HG02852 (cell line): ENCODE measurements at regions not wholly inside any gene's neighbourhood (a gene's known extent, or its start where the extent isn't known, plus 50 kb on each side); places are given as distances from the start of the nearest gene placed in this dataset.

Experiments used
- ATAC-seq: cut with Tn5 transposase; IDR thresholded peaks from one replicate; pipeline ENCODE4 v1.9.1; 2021; ENCODE audit warnings: mild to moderate bottlenecking, moderate library complexity; ENCODE audit not compliant: unreplicated experiment

DNA sequence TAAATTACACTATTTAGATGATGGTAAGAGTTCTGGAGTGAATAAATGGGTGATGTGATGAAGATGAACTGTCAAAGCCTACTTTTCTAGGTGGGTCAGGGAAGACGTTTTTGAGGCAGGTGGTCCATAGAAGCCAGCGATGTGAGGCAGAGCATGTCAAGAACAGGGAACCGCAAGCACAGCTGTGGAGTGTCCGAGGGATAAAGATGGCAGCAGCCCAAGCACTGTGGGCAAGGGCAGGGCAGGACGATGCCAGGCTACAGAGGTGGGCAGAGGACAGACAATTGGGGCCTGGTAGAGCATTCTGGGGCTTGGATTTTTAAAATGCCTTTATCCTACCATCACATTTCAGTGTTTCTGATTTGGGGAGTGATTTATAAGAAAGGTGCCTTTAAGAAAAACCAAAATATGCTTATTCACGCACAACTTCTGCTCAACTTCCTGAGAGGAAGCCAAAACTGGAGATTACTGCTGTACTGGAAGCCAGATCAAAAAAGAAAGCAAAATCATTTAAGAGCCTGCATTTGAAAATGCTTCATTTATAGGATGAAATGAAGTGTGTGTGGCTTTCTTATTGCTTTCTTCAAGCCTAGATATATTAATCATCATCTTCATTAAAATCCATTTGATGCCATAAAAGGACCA is 119.0 kb upstream of the WDR17 start:
- no peak for ATAC-seq

DNA sequence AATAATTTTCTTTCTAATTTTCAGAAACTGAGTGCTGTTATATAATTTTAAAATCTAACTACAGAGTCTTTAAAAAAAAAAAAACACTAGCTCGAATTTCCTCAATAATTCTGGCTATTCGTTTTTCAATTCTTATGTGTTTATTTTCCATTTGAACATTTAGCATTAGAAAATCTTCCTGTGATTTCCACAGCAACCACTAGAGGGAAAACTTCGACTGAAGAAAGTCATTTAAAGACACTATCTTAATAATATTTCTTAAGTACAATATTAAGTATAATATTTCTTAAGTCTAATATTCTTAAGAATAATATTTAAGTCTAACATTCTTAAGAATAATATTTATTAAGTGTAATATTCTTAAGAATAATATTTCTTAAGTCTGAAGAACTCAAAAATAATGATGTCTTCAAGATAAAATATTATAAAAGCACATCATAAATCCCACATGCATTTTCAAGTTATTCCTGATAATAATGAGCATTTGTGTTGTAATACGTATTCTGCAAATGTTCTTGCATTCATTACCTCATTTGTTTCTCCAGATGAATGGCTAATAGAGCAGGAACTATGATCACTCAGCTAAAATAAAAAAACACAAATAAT is 118.4 kb upstream of the WDR17 start:
- ATAC-seq: peak; percentile 50

DNA sequence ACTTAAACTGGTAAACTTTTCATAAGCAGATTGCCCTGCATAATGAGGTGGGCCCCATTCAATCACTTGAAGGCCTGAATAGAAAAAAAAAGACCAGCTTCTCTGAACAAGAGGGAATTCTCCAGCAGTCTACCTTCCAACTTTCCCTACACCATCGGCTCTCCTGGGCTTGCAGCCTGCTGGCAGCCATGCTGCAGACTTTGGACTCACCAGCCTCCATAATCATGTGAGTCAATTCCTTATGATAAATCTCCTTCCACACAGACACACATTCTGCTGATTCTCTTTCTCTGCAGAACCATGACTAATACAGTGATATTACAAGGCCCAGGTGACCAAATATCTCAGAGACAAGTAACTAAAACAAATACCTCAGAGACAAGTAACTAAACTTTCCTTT is 113.8 kb upstream of the WDR17 start:
- ATAC-seq: no peak

DNA sequence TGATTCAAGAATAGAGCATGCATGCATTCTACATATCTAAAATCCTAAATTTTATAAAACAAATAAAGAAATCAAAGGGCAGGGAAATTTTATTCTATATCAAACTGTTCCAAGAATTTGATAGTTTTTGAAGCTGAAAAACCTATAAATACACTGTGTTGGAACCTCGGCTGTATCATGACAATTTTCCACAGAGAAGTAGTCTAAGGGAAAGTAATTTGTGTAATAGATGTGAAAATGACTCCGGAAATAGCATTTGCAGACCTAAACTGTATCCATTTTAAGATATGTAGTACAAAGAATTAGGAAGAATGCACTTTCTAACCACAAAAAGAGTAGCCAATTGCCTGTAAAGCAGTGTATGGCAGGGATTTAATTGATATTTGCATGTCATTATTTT is 112.5 kb upstream of the WDR17 start:
- no peak for ATAC-seq

DNA sequence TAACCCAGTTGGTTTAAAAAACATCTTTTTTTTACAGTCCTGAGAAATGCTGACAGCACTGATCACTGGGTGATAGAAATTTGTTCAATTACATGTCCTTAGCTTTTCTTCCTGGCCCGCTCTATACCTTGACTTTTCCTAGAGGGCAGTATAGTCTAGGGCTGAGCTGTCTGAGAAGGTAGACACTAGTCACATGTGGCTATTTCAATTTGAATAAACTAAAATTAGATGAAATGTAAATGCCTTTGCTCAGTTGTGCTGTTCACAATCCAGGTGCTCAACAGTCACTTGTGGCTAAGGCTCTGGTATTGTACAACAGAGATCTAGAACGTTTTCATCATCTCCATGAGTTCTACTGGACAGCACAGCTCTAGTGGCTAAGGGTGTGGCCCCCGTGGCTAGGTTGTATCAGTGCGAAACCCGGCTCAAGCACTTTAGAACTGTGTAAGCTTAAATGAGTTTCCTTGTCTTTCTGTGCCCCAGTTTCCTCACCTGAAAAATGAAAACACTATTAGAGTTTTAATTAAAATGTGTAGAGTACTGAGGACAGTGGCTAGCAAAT is 111.6 kb upstream of the WDR17 start:
- ATAC-seq: peak; percentile 92

DNA sequence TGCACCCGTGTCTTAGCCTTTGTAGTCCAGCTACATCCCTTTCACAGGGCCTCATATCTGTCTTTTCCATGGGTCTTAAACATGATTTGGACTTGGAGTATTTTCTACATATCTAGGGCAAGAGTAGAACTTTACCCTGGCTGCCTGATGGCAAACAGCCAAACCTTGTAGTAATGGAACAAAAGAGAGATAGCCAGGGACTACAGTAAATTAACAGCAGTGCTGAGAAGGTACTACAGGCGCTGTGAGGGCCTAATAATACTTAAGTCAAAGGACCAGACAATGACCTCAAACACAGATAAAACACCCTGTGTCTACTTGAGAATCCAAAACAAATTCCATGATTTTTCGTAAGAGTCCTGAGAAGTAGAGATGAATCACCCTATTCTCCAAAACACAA is 111.0 kb upstream of the WDR17 start:
- no peak for ATAC-seq

DNA sequence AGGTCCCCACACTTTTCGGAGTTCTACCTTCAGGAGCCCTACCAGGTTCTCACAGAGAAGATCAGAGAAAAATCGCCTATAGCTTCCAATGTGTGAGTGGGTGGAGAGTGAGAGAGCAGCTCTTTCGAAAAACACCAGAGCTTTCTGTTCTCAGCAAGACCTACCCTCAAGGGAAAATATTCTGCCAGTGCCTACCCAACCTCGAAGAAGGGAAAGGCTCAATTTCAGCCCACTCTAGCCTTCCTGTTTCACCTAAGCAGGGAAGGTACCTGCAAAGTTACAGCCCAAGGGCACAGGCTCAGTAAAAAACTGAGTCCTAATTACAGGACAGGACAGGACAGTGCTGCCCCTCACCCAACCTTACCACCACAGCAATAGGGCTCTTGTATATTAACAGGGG is 104.0 kb upstream of the WDR17 start:
- ATAC-seq: peak; percentile 83

DNA sequence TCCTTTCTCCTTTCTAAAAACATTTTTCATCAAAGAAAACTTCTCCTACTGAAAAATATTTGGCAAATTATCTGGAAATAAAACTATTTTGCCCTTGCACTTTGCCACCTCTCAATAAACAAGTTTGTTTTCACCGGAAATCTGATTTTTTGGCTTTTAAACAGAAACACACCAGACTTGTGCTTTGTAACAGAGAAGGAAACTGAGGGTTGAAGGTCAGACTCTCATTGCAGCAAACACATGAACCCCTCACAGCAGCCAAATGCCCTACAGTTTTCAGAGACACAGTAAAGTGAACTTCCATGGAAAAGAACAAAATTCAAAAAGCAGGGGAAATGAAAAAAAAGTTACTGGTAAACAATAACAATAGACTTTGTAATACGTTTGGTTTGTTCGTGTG is 95.6 kb upstream of the WDR17 start:
- ATAC-seq: no peak

DNA sequence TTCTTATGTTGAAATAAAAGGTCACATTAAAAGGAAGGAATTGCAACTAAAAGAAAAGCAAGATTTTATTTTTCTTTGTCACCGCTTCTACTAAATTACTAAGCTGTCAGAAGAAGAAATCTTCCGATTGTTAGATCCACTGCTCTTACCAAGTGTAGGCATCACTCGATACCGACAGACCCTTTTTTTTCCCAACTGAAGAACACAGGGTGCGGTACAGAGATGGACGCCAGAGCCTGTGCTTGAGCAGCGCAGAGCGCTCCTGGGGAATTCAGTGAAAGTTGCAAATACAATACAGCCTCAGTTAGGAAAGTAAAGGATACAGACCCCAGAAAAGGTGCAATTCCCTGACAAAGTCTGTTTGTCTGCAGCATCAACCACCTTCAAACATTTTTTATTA is 94.9 kb upstream of the WDR17 start:
- no peak for ATAC-seq

DNA sequence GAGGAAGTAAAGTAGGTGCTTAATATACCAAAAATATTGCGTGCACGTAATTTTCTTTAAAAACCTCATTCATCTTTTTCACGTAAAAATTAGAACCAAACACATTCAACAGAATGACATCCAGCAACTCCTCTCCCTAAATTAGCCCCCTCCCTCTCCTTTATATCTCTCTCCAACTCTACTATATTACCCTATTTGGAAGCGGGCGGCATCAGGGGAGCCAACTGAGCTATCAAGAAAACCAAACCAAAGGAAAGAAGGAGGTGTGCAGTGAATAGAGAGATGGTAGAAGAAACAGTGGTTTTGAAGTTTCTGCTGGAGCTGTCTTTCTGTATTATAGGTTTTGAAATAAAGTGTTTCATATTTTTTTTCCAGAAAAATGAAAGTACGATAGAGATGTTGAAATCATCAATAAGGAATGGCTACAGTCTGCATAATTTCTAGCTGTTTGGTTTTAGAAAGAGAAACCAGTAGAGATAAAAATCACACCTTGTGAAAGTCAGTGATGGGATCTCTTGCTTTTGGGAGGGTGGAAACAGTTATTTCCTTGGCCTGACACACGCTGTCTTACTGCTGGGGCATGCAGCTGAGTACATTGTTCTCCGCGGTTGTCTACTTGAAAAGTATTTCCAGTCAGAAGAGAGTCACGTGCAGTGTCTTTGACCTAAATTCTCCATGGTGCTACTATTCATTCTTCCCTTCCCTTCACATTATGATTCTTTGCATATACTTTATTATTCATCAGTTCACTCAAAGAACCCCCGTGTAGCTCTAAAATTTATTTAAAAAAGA is 94.1 kb upstream of the WDR17 start:
- no peak for ATAC-seq

DNA sequence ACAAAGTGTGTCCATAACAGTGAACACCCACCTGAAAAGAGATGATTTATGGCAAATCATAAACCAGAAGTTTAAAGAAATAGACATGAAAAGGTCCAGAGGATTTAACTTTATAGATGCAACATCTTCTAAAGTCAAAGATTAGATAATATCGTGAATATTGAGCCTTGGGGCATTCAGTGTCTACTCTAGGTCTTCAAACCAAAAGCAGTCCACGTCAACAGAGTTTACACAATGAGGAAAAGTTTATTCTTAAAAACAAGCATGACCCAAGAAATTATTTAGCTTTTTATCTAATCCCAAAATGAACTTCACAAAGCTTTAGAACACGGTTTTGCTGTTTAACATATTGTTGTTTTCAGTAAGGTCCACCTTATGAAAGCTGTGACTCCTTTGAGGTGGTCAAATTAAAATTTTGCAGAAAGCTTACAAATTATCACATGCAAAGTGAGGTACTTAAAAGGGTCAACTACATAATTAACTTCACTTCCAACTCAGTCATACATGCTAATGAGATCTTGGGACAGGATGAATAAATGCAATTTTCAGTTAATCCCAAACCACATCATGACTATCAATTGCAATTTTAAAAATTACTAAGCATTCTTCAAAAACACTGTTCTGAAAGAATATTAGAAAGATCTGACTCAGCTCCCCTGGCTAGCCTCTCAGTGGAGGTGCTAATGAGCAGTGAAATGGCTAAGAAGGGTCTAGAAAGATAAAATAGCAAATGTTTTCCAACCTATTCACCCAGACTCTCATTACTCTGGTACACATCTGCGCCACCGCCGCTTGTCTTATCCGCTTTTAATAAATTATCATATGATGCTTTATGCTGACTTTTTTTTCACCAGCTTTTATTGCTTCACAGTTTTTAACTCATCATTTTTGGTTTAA is 92.4 kb upstream of the WDR17 start:
- no peak for ATAC-seq

DNA sequence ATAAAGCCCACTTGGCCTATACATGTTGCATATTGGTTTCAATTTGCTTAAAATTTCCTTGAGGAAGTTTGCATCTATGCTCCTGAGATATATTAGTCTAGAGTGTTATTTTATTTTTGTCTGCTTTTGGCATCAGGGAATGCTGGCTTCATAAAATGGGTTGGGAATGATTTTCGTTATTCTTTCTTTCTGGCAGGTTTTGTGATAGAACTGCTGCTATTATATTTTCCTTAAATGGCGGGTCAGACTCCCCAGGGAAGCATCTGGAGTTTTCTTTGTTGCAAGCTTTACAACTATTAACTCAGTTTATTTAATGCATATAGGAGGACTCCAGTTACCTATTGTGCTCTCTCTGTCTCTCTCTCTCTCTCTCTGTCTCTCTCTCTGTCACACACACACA is 82.0 kb upstream of the WDR17 start:
- no peak for ATAC-seq

DNA sequence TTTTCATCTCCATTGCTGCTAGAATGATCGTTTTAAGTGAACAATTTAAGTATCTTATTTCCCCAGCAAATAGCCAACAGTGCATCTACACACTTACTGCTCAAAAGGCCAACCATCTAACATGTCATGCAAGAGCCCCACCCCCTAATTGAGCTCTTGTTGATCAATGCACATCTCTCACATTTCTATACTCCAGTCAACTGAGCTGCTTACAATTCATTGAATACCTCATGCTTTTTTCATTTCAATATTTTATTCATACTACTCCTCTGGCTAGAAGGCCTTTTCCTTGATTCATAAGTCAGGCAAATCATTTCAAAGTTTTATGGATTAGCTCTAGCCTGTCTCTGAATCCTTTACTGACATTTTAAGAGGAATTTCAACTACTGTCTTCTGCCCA is 79.0 kb upstream of the WDR17 start:
- ATAC-seq: no peak

DNA sequence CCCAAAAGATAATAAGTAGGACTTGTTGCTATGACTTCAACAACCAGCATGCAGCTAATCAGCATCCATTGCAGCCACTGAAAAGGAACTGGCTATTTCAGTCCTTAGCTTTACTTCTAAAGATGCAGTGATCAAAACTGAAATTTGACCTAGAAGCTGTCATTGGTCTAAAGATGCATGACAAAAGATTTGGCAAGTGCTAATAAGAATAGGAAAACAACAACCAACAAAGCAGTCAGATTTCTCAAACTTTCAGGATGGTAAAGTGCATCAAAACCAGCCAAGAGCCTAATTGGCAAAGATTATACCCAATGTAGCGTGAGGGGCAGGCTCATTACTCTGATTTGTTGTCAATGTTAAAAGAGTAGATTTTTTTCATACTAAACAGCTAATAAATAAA is 77.1 kb upstream of the WDR17 start:
- ATAC-seq: no peak

DNA sequence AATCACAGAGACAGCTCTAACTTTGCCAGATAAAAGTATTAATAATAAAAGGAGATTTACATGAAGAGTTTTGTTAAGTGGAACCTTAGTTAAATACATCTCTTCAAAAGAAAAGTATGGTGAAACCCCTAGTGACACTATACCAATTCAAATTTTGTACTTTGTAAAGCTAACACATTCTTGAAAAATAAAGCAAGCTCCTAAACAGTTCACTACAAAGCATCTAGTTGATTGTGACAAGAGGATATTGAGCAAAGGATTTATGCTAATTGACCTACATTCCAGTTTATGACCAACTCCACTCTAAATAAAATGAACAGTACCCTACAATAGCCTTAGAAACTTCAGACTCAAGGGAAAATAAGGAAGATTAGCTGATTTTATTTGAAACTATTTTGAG is 69.4 kb upstream of the WDR17 start:
- ATAC-seq: no peak

DNA sequence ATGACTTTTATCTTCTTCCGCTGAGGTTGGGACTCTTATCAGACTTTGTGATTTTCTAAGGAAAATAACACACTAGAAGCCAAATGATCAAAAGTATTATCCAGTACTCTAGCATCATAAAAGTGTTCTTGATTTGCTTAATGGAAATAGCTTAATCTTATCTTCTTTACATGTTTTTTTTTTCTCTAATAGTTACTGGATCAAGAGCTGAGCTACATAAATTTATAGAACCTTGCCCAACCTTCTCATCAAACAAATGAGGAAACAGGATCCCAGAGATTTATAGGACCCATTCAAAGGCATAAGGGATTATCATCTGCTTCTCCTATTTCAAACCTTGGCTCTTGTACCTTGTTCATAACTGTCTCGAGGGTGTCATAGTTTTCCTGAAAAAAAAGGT is 68.3 kb upstream of the WDR17 start:
- ATAC-seq: no peak

DNA sequence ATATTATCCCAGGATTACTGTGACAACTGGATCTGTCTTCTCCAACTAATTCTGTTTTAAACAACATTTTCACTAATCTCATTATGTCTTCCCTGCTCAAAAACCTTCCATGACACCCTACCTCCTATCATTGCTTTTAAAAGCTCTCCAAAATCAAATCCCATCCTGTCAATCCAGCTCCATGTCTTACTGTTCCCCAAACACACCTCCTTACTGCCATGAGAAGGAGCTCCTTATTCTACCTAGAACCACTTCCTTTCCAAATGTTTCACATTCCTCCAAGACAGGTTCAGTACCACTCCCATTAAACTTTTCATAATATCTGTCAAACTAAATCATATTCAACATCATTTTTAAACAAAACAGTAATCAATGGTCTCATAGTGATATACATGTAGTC is 66.9 kb upstream of the WDR17 start:
- ATAC-seq: no peak

DNA sequence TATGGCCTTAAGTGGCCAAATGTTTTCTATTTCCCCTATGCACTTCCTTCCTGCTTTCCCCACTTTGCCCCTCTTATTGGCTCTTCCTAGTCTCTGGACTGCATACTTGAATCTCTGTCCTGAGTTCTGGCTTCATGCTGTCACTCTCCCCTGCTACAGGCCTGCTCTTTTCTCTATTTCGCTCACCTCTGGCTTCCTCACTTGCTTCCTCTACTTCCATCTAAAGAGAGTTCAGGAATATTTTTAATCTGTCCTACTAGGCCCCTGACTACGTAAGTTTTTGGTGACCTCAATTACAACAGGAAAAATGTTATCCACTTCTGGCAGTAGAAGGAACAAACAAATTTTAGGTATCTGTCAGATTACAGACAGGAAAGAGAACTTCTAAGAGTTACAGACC is 65.7 kb upstream of the WDR17 start:
- ATAC-seq: no peak

DNA sequence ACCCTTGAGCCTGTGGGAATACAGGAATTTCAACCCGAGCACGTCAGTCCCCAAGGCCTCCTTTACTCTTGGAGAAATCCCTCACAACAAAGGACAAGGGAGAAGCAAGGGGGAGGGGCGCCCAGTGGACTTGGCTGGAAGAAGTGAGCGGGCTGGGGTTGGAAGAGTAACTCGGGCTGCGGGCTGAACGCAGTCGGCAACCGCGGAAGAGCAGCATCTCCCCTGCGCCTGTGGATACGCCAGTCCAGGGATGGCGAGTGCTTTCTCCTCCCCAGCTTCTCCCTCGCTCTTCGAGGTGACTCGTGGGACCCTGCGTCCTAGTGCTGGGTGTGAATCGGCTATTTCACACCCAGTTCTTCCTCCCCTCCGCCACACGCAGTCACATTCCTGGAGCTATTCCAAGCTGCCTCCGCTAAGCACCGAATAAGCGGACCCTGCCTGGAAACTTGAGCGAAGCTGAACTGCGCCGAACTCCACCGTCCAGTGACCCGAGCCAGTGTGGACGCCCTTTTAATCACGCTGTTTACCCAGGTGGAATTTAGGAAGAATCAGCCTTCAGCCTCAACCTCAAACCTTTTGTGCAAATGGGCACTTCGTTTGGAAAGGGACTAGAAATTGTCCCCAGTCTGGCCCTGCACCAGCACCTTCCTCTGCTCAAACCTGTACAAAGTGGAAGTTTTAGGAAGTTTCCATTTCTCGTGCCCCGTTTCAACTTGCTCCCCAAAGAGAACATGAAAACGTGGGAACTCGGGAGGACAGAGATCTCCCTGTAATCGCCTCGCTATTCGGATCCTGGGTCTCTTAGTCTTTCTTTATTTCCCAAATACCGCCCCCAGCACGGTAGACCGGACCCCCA is 64.3 kb upstream of the WDR17 start:
- no peak for ATAC-seq

DNA sequence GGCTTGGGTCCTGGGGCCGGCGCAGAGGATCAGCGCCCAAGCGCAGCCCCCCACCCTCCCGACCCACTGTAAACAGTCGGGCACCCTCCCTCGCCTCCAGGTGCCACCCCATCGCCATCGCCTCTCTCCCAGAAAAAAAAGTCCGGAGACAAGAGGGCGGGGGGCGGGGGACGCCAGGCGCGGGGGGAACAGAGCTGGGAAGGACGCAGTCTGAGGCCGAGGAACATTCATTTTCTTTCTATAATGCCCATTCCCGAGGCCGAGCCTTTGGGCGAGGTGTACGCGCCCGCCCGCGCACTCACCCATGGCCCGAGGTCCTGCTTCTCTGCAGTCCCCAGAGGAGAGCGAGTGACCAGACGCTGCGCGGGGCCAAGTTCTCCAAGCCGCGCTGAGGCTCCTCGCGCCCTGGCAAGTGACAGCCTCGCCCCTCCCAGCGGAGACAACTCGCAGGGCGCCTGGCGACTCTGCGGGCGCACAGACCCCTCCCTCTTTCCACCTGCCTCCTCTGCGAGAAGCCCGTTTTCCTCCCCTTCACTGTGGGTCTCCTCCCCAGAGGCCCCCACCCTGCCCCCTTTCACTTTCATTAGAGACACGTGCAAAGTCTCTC is 63.5 kb upstream of the WDR17 start:
- ATAC-seq: peak; percentile 56
